HG02970 (cell line): ENCODE measurements at regions not wholly inside any gene's neighbourhood (a gene's known extent, or its start where the extent isn't known, plus 50 kb on each side); places are given as distances from the start of the nearest gene placed in this dataset.
"Not testable (repeated sequence)": the region's sequence is repeated elsewhere in the genome, so short reads cannot be mapped to it uniquely, and the experiment has no call there.

Source experiments
- ATAC-seq: cut with Tn5 transposase; IDR thresholded peaks from one replicate; pipeline ENCODE4 v1.9.1; 2021; ENCODE audit warnings: mild to moderate bottlenecking, moderate library complexity, moderate number of reproducible peaks; ENCODE audit not compliant: unreplicated experiment, low FRiP score

DNA sequence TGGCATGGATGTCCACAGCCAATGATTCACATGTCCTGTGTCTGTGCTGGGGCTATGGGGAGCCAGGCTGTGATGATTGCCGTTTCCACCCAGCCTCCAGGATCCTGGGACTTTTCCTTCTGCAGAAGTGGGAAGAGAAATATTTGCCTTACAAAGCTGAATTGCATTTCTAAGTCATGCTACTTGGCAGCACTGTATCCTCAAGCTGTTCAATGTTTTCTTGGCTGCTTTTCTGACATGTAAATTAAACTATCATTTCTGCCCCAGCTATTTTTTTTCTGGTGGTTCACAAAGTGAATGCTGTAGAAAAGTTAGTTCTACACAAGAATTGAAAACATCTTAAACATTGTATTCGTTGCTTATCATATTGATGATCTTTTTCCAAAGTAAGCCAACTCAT is 51.9 kb upstream of the TCERG1L start:
- ATAC-seq: no peak

DNA sequence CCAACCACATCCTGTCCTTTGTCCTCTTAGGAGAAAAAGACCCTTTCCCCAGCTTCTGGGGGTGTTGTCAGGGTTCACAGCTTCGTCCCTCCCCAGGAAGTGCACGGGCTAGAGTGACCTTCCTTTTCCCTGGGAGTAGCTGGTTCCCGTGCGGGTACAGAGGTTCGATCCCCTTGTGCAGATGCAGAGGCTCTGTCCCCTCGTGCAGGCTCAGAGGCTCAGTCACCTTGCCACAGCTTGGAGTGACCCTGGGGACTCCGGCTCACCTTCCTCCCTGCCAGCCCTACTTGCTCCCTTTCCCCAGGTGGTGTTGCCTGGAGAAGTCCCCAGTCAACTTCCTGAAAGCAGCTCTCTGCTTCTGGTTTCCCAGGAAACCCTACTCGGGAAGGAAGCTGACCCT is 60.0 kb upstream of the TCERG1L start:
- no peak for ATAC-seq

DNA sequence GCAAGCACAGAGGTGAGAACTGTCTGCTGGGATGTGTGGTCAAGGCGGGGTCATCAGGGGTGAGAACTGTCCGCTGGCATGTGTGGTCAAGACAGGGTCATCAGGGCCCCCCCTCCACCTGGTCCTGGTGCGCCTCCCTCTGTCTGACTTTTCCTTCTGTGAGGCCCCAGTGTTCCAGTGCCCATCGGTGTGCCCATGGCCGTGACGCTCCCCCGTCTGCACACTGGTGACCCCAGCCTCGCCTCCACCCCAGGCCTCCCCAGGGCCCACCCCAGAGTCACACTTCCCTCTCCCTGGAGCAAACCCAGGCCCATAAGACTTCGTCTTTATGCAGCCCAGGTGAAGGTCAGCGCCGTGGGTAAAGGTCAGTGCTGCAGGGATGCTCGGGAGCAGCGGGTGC is 70.1 kb upstream of the TCERG1L start:
- ATAC-seq: no peak

DNA sequence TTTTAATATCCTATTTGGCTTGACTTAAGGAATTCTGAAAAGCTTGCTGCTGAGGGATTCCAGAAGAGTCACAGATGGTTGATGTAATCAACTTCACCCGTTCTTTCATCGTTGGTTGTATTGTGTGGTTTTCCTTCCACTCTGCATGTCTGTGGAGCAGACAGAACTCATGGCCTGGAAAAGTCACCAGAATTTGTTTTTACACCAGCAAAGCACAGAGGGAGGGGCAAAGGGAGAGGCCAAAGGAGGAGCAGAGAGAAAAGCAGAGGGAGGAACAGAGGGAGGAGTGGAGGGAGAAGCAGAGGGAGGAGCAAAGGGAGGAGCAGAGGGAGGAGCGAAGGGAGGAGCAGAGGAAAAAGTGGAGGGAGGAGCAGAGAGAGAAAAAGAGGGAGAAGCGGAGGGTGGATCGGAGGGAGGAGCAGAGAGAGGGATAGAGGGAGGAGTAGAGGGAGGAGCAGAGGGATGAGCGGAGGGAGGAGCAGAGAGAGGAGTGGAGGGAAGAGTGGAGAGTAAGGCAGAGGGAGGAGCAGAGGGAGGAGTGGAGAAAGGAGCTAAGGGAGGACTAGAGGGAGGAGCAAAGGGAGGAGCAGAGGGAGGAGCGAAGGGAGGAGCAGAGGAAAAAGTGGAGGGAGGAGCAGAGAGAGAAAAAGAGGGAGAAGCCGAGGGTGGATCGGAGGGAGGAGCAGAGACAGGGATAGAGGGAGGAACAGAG is 73.8 kb upstream of the TCERG1L start:
- not testable (repeated sequence) for ATAC-seq

DNA sequence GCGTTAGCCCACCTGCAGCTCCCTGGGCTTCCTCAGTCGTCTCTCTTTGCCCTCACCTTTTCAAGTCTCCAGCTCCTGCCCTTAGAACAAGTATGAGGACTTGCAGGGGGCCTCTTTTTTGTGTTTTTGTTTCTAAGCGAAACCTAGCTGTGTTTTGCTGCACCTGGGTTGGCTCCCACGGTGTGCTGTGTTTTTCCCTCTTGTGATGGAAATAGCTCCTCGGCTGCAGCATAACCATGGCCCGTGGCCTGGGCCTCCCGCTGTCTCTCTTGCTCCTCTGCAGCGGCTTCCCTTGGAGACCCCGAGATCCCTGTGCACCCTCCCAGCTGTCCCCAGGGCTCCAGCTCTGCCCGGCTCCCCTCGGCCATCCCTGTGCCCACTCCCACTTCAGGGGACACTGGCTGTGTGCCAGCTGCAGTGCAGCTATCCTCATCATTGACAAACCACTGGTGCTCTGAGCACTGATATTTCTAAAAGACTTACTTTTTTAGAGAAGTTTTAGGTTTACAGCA is 75.6 kb upstream of the TCERG1L start:
- no peak for ATAC-seq

DNA sequence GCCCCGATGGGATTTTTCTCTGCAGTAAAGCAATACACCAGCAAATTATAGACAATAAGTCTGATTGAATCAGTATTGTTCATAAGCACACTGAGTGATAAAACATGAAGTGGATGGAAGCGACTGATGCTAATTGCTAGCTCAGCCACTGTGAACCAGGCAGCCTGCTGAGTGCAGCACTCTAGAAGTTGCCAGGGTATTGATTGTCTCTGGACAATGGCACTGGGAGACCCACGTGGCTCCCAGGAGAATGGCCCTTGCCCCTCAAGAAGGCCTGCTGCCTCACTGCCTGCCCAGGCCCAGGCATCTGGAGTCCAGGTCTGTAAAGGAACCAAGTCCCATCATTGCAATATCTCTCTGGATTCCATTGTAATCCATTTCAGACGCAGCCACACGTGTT is 80.4 kb upstream of the TCERG1L start:
- ATAC-seq: no peak

DNA sequence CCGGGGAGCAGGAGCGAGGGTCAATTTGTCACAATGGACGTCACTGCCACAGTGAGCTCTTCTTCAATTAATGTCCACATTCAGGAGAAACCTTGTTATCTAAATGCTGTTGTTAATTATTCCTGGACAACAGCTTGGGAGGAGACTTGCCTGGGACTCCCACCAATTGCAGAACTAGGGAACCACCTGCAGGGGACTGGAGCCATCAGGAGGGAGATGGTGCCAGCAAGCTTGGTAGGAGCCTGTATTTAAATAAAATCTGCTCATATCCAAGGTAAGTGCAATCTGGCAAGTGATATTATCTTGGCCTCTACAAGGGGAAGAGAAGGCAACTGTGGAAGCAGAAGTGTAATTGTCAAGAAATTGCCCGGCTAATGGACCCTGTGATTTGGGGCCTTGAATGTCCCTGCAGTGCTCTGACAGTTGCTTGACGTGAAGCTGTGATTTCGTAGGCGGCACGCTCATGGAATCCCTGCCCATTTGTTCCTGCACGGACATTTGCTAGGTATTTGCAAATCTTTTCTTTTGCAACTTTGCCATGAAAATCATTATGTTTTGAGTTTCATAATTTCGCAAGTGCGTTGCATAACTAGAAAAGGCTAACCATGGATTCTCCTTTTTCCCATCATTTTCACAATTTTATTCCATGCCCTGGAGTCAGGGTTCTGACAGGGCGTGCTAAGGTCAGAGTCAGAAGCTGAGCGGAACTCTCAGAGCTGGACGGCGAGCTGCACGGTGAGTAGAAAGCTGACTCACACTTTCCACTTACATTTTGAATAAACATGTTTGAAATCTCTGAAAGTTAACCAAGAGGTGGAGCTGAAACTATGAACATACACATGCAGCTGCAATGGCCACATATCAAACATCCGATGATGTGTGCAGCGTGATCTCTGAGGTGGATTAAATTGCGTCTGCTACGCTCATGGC is 84.9 kb upstream of the TCERG1L start:
- ATAC-seq: no peak

DNA sequence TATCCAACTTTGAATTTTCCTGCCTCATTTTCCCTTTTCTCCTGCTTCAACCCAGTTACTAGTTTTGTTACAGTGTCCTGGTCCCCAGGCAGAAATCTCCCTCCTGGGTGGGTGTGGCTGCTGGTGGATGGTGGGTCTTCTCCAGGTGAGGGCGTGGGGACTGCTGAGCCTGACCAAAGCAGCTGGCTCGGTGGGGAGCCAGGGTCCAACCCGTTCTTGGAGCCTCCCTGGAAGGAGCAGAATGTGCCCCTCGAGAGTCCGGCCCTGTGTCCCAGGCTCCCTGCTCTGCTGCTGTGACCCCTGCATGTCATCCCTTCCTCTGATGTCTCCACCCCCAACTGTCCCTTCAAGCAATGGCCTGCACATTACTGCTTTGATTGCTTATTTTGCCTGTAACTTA is 86.6 kb upstream of the TCERG1L start:
- ATAC-seq: no peak

DNA sequence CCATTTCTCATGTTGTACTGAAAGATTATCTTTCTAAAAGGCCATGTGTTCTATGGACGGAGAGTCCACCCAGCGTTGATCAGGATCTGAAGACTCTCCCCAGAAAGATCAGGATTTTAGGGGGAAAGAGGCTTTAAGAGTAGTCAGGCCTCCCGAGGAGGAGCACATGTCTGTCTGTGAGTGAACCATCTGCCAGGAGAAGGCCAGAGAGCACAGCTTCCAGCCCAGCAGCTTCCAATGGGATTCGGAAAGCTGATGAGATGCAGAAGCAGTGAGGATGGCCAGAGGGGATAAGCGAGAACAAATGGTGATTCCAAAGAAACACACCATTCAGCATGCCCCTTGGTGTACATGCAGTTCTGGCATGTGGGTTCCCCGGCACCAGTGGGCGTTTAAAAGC is 88.5 kb upstream of the TCERG1L start:
- no peak for ATAC-seq

DNA sequence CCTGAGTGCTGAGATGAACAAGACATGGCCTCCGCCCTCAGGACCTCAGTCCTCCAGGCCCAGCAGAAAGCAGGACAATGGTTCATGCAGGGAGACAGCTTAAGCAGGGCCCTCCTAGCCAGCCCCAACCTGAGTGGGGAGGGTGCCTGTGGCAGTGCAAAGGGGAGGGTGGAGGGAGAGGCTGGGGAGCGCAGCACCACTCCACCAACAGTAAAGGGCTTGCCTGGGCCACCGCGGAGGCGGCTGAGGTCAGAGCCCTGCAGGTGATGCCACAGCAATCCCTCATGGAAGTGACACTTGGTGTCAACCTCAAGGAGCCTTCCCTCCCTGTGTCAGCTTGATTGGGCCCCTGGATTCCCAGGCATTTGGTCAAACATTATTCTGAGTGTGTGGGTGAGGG is 89.0 kb upstream of the TCERG1L start:
- no peak for ATAC-seq

DNA sequence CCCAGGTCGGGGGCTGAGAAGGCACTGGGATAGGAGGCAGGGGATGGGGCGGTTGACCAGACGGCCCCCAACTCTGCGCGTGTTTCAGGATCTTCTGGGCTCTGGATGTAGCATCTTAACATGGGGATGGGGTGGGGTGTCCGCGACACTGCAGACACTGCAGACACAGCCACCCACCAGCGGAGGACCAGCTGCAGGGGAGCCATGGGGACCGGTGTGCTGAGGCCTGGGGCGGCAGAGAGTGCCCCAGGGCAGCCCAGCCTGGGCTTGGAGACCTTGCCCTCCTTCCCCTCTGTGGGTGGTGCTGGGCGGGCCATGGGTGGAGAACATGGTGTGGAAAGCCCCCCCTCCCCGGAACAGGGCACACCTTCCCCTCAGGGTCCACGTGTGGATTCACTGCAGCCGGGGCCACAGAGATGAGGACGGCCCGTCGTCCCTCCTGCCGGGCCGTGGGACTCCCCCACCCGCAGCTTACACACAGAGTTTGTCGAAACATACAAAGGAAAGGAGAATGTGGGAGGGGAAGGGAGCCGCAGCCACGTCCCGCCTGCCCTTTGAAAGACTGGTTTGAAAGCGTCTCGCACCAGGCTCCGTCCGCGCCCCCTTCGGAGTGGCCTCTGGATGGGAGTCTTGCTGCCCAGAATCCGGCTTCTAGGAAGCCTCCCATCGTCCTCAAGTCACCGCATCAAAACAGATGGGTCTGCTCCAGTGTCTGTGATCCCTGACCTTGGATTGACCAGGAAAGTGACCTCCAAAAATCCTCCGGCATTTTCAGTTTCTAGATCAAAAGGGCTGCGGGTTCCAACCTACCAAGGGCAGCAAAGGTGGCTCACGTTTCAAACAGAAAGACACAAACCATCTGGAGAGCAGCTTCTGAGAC is 91.5 kb upstream of the TCERG1L start:
- no peak for ATAC-seq

DNA sequence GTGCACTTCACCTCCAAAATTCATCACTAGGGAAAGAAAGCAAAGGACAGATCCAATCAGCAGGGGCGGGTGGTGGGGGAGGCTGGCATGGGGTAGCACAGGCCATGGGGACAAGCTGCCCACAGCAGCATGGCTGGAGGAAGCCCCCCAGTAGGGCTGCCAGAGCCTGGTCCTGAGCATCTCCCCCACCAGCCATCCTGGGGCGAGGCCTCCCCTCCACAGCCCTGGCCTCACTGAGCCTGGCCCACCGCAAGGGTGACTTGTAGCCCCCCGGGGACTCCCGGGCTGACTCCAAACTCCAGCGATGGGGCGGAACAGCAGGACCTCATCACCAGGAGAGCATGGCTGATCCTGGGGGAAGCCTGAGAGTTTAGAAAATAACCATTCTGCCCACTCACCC is 92.4 kb upstream of the TCERG1L start:
- no peak for ATAC-seq

DNA sequence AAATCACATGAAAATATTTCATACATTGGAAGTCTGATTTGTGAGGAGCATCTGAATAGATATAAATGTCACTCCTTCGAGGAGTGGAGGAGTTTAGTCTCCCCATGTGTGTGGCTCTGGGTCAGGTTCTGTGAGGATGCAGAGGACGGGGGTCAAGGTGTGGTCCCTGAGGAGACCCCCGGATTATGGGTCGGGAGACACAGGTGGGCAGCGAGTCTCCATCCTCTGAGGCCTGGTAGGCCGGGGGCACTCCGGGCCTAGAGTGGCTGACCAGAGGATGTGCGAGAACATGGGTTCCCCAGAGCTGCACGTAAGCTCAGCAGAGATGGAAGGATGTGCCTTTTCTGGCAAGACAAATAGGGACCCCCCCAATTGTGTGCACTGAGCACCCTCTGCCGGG is 93.4 kb upstream of the TCERG1L start:
- no peak for ATAC-seq

DNA sequence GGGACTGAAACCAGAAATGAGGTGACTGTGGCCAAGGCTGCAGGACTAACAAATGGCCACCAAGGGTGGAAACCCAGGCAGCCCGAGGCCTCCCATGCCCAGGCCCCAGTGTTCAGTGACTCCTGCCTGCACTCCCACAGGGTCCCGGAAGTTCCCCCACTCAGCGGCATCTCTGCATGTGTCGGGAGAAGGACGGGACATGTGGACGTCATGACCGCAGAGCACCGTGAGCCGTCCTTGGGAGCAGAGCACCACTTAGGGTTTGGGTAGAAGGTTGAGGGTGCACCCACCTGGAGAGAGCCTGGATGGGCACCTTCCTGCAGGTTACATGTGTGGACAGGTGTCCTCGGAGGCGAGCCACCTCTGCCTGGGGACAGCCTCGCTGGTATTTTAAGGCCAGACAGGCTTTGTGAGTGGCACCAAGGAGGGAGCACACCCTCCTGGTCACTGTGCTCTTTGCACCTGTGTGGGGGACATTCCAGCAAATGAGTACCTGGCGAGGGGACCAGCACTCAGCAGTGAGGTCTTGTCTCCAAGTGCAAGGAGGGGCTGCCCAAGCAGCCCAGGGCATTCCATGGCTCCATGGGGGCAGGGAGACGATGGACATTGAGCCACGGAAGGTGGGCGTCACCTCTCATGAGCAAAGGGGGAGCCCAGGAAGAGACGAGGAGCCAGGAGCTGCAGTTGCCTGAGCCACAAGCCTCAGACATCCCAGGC is 95.3 kb upstream of the TCERG1L start:
- ATAC-seq: no peak

DNA sequence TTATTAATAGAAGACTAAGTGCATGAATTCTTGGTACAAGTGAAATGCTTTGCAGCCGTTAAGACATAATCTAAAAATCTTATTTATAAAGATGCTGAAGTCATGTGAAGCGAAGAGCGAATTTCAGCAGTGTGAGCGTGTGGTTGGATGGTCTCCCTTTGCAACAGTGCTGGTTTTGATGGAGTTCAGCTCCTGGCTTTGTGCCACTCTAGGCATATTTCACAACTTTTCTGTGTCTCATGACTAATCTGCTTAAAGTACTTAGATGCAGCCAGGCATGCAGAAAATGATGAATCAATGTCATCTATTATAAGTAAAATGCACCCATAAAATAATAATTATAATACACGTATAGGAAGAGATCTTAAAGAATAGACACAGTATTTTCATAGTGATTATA is 107.2 kb upstream of the TCERG1L start:
- ATAC-seq: no peak

DNA sequence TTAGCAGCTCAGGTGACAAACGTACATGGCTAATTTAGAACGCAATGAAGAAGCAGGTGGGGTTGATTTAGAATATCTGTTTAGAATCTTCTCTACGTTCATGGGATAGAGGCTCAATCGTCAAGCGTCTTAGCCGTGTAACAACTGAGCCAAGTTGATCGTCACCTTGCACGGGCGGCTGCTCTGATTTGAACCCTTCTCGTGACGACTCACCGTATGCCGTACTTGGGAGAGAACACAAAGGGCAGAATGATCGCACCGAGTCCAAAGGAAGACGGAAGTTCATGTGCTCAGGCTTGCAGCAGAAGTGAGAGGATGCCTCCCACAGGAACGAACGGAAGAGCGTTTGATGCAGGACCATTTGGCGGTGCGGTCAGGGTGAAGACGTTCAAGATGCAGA is 108.3 kb upstream of the TCERG1L start:
- no peak for ATAC-seq

DNA sequence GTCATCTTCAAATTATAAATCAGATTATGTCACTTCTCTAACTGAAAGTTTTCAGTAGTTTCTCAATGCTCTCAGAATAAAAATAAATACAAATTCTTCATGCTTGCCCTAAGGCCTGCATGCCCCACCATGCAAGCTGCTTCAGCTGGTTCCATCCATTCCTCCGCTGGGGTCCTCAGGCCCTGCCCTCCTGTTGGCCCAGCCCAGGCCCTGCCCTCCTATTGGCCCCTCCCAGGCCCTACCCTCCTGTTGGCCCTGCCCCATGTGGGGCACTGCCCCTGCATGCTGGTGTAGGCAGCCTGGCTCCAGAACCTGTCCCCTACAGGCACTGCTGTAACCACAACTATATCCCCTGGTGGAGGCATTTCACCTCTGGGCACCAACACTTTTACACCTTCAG is 109.3 kb upstream of the TCERG1L start:
- ATAC-seq: no peak

DNA sequence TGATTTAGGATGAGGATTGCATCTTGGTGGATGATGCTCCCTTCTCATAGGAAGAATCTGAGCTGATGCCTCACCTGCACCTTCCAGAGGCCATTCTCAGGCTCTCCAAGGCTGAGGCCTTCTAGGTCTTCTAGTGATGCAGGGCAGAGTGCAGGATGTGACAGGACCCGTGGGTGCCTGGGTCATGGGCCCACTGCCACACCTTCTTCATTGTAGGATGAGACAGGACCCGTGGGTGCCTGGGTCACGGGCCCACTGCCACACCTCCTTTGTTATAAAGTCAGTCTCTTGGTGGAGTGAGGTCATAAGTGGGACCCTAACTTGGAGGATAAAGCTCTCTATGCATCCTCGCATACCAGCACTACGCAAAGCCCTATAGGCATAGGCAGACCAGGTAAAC is 109.9 kb upstream of the TCERG1L start:
- no peak for ATAC-seq

DNA sequence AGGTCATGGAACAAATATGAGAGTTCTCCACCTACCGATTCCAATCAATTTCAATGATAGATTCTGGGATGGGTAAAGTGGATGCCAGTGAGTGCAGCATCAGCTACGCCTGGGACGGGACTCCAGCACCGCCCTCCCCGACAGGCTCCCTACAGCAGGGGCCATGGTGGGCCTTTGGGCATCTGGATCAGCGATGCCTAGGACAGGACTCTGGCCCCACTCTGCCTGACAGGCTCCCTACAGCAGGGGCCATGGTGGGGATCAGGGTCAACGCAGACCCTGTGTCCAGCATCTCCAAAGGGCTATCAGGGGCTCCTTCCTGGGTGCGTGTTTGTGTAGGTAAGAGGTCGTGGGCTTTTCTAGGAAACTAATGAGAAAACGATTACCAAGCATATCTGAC is 111.2 kb upstream of the TCERG1L start:
- ATAC-seq: no peak

DNA sequence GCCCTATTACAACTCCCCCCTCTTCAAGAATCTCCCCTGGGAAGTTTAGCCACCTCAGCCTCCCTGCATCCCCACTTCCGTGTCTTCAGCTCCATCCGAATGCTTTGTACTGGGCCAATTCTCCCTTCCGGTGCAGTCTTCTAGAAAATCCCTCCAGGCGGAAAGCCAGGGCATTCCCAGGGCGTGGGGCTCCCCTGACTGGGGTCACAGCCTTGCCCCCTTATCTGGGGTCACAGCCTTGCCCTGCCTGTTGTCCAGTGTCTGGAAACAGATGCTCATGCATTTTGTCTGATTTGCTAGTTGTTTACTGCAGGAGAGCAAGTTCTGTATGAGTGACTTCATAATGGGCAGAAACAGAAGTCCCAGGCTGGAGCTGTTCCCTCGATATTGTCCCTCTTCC is 112.5 kb upstream of the TCERG1L start:
- no peak for ATAC-seq
